Central memory CD4-positive, alpha-beta T cell (primary cell): ENCODE measurements at regions not wholly inside any gene's neighbourhood (a gene's known extent, or its start where the extent isn't known, plus 50 kb on each side); places are given as distances from the start of the nearest gene placed in this dataset.

ENCODE experiments used
- DNase-seq: peaks from one replicate; pipeline ENCODE4 v3.0.0; 2022

DNA sequence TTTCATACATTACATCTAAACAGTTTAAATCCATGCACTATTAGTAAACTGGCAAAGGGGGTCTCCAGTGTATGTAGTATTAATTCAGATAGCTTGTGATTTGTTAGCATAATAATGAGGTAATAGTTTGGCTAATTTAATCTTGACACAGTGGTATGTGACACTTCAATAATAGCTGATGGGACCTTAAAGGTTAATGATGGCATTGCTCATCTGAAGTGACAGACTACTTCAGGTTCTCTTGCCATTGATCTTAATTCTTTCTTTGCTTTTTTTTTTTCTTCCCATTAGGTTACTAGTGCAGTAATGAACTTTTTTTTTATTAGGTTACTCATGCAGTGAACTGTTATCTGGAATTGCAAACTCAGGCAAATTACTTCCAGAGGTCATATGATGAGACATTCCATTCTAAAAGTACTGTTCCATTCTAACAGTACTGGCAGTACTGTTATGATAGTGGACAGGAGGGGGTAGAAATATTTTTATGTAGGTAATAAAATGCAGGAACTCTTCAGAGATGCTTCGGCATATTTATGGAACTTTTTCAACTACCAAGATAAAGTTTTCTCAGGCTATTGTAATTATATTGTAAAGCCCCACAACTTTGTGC, 911.3 kb upstream of the LCORL start:
- DNase-seq: no peak

DNA sequence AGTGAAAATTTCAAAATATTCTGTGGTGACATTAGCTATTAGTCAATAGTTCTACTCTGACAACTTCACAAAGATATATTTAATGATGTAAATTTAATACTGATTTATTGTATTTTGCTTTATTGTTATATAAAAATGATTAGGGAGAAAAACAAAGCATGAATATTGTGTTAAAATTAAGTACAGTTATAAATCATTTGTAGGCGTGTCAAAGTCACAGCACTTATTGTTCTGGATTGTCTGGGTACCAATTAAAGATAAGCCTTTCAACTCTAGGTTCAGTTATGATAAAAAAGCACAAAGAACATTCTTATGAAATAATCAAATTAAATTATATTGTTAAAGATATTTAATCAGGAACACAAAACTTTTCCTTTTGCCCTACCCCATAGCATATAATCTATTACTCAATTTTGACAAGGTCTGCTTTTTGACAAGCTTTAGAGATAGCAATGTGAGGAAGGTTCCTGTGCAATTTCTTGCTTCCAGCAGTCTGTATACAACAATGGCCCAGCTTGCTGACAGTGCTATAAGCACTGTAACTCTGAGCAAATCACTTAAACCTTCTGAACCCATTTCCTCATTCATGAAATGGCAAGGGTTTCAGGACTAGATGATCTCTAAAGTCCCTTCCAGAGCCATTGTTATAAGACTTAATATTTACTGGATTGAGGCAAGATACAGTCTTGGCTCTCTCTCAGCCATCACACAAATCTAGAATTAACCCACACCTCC, 910.3 kb upstream of the LCORL start:
- no peak for DNase-seq

DNA sequence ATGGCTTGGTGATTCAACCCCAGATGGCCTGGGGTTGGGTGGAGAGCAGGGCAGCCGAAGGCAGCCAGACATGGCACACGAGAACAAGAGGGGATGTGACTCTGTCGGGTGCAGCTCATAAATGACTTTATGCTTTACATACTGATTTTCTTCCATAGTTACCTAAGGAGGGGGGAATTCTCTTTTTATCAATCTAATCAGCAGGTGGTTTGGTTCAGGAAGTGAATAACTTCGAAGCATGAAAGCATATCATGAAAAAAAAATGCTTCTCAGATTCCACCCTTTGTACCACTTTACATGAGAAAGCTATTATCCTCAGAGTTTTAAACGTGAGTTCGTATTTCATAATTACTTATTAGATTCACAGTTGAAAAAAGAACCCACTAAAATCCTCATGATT, 908.9 kb upstream of the LCORL start:
- DNase-seq: no peak

DNA sequence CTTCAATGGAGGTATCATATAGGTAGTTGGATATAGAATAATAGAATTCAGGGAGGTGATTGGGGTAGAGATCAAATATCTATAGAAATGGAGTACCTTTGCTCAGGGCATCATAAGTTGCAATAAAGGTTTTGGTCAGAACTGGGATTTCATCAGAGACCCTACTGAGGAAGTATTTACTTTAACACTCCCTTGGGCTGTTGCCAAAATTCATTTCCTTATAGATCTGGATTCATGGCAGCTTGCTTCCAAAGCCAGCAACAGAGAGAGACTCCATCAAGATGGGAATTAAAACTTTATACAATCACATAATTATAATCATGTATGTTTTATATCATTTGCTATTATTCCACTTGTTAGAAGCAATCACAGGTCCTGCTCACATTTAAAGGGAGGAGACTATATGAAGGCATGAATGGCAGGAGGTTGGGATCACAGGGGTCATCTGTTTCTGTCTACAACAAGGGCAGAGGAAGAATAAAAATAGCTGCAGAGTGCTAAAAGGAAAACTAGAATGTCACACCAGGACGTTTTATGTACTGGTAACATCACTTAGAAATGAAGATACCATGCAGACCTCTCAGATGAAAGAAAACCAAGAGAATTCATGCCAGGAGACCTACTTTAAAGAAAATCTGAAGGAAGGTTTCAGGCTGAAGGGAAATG, 902.1 kb upstream of the LCORL start:
- no peak for DNase-seq

DNA sequence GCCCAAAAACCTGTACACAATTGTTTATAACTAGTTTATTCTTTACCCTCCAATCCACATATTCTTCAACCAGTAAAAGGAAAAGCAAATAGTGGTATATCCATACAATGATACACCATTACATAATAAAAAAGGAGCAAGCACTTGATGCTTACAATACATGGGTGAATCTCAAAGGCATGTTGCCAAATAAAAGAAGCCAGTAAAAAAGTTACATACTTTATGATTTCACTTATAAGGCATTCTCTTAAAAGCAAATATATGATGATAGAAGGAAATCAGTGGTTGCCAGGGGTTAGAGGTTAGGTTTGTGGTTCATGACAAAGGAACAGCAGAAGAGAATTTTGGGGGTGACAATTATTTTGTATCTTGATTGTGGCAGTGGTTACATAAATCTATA, 896.1 kb upstream of the LCORL start:
- no peak for DNase-seq

DNA sequence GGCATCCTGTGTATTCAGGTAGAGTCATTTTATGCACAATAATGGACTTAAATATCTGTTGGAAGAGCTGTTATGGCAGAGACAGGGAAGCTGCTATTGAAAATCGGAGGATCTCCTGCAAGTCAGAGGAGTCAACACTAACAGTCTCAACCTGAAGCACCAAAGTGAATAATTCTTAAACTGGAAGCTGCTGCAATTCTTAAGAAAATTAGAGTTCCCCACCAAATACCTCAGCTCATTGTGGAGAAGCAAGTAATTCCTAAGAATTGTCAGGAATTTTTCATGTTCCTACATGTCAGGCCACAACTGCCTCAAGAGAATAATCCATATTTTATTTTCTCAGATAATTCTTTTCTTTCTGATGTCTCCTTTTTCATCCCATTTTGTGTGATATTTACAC, 892.6 kb upstream of the LCORL start:
- no peak for DNase-seq

DNA sequence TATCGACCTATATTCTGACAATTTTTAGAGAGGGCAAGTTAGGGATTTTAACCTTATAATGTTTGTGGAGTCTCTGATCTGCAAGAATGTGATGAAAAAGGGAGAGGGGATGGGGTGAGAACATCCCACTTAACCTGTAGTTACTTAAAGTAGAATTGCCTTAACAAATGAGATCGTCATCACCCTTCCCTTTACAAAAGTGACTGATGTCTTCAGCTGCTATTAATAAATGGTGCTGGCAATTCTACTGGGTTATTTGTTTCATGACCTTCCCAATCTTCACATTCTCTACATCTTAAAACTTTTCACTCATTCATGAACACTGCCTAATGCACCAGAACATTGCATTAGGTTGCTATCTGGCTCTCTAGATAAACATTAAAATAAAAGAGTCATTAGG, 873.4 kb upstream of the LCORL start:
- no peak for DNase-seq

DNA sequence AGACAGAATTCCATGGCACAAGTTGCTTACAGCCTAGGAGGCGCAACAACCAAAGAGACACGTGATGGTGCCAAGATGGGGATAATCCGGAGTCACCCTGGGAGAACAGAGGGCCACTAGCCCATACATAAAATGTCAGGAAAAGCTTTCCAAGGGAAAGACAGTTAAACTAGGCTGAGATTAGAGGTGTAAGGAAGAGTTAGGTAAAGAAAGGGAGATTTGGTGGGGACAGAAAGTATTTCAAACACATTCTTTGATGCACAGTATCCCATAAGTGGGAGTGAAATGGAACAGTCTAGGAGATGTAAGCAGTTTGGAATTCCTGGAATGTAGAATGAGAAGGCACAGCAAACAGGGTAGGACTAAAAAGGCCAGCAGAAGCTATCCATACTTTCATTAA, 860.9 kb upstream of the LCORL start:
- no peak for DNase-seq

DNA sequence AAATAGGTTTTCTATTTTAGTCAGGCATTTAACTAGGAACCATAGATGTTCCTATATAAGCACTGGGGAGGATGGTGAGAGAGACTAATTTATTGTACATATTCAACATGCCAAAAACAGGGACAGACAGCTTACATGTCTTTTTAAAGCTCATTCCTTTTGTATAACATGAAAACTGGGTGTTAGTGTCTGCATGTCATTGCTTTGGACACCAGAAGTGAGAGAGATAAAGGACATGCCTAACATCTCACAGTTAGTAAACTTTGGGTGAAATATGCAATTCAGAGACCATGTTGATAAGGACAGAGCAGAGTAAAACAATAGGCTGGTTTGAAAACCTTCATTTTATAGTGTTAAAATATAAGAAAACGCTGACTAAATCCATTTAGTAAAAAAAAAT, 860.0 kb upstream of the LCORL start:
- DNase-seq: no peak

DNA sequence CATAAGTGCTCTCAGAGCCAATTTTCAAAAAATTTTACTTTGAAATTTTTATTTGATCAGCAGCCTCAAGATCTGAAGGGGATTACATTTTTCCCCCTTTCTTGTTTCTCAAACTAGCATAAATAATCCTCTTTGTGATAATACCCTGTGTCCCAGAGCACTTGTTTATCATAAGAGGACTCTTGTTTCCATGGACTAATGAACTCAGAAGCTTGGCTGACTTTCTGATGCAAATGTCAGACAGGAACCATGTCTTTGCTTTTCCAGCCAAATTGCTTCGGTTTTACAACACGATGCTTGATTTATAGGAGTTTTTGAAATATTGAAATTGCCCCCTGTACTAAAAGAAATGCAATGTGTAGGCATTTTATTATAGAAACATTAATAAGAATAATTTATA, 859.3 kb upstream of the LCORL start:
- no peak for DNase-seq

DNA sequence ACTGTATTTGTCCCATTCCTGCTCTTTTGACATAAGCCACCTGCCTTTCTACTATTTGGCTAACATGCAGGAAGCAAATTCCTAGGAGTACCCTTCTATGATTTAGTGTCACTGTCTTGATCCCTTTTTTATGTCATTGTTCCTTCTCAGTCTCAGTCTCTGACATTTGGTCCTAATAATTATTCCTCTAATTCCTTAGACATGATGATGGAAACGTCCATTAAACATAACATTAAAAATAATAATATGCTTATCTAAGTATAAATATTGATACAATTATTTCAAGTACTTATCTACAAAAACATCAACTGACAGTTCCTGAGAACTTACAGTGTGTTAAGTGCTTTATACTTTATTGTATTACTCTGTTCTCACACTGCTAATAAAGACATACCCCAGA, 857.0 kb upstream of the LCORL start:
- no peak for DNase-seq

DNA sequence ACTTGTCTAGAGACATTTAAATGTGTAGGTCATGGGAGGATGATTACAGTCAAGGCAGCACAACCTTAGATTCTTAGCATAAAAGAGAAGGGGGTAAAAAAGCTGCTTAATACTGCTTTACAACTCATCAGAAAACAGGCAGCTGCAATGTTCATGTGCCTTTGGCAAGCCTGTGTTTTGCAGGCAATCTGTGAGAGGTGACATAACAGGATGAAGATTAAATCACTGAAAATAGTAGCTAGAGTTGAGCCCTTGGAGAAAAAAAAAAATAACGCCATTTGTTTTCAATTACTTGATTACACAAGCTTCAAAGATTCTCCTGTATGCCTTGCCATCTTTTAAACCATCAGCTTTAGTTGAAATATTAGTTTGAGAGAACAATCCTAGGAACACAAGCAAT, 847.6 kb upstream of the LCORL start:
- no peak for DNase-seq

DNA sequence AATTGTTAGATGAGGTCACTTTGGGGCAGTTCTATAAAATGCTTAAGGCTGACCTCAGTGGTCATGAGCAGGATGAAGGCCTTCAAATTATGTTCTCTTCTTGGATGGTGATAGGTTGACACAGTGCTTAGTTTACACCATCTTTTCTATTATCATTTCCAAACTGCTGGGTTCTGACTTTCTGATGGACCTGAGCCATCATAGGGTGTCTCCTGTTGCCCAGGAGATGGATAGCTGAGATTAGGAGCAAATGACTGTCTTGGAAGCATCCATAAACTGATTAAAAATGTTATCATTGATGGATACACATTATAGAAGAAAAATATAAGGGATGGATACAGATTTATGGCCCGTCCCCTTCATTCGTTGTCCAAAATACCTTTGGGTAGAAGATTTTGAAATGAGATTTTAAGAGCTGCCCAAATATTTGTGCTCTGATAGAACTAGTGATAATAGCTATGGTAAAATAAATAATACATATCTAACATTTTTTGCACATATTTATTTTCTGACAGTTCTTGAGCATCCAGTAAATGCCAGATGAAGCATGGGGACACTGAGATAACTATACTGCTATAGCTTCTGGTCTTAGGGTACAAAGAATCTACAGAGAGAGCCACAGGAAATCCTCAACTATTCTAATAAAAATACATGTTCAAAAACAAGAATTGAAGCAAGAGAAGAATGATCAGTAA, 839.4 kb upstream of the LCORL start:
- no peak for DNase-seq

DNA sequence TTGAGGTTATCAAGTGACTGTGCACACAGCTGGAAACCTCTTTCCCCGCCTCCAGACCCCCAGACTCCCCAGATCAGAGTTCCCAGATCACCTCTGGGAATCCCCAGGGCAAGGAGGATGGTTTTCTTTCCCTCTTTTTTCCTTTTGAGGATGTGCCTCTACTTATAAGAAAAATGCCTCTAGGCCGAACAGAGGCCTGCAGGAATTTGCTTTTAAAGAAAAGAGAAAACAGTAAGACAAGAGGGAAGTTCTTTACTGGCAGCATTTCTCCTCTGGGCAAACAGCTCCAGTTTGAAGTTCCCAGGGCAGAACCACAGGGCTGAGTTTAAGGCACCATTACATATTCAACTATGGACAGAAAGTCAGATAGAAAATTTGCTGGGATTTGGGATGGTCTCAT, 837.9 kb upstream of the LCORL start:
- no peak for DNase-seq

DNA sequence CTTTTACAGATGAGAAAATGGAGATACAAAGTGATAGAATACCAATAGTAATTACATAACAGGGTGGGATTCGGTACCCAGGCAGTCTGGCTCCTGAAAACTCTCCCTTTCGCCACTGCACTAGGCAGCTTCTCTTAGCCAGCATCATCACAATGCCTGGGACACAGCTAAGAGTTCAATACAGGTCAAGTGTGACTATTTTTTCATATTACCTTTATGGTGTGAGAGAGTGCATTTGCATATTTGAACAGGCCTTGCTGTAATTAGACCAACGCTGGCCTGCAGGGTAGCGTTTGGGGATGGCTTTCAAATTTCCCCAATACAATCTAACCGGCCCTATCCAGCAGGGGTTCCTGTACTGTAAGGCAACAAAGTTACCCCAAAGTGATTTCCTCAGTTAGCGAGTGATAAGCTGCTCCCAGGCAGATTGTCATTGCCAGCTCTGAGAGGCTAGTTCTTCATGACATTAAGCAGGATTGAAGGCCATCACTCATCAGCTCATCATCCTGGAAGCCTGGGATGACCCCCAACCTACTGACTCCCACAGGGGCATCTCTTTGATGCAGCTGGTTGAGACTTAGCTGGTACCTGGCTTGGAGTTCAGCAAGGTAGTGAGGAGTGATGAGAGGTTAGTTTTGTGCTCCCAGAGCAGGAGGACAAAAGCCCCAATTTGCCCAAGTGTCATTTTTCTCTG, 836.8 kb upstream of the LCORL start:
- no peak for DNase-seq

DNA sequence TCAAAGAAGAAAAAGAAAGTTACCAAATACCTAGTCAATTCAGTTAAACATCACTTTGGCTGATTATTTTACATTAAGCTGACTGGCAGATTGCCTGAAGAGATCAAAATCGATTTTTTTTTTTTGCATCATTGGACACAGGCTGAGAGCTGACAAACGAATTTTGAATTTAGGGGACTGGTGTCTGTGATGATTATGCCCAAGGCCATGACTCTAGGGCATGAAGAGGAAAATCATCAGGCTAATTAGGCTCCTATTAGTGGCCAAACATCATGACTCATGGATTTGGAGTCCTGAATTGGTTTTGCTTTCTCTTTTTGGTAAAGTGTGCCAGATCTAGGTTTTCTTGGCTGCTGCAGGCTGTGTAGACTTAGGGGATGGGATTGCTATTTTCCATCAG, 829.3 kb upstream of the LCORL start:
- DNase-seq: no peak

DNA sequence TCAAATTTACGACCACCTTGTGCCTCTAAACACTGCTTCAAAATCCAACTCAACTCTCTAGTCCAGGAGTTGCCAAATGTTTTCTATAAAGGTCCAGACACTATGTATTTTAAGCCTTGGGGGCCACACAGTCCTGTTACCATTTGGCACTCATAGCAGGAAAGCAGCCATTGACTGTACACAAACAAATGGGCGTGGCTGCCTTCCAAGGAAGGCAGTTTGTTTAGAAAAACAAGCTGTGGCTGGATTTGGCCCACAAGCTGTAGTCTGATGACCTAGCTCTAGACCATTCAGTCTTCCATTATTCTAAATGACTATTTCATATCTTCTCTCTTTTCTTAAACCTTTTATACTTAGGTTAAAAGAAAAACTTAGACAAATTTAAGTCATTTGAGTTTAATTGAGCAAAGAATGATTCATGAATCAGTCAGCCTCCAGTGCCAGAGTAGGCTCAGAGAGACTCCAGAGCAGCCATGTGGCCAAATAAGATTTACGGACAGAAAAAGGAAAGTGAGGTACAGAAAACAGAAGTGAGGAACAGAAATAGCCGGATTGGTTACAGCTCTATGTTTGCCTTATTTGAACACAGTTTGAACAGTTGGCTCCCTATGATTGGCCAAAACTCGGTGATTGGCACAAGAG, 825.8 kb upstream of the LCORL start:
- DNase-seq: no peak

DNA sequence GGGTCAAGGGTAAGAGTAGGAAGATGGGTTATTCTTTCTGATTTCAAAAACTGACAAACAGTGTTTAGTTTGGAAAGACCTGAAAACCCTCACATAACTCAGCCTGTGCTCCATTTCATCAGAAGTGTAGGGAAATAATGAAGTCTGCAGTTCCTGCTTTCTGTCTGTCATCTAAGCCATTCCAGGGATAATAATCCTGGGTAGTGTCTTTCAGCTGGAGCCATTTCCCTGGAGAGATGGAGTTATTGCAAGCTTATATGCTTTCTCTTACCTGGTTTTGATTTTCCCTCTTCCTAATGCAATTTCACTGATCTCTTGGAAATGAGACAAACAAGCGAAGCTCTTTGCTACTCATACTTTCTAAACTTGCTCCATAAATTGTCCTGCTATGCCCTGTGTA, 824.8 kb upstream of the LCORL start:
- no peak for DNase-seq

DNA sequence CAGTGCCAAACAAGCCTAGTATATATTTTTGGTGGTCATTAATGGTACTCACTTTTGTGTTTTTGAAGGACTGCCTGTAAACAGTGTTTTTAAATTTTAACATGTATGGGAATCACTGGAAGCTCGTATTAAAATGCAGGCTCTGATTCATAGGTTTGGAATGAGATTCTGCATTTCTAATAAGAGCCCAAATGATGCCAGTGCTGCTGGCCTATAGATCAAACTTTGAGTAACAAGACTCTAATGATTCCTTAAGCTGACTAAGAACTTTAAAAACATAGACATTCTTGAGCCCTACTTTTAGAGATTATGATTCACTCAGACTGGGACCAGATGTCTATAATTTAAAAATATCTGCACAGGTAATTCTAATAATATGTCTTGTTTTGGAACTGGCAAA, 823.2 kb upstream of the LCORL start:
- DNase-seq: no peak

DNA sequence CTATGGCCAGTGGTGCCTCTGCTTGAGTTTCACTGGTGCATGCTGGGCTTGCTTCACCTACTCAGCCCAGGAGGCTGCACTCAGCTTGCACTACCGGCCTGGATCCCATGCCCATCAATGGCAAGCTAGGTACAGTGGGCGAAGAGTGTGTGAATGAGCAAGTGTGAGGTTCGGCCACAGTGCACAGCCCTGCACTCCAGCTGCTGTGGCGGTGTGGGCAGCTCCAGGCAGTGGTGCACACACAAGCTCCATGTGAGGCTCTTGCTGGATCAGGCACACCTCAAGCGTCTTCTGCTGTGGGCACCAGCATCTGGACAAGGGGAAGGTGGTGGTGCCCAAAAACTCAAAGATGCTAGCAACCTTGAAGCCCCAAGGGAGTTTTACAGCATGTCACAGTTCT, 820.9 kb upstream of the LCORL start:
- no peak for DNase-seq

DNA sequence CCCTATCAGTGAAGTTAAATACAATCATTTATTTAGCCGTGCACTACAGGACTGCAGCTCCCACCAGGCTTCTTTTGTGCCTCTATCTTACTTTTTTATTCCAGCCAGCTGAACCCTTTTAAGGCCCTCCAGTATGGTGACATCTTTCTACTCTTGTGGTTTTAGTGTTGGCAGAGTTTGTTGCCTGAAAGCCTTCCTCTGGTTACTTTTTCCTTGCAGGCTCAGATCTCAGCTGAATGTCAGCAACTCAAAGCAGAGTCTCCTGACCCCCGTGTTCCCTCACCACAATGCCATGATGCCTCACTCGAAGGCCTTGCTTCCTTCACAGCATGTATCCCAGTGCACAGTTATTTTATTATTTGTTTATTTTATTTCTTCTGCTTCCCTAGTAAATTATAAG, 818.9 kb upstream of the LCORL start:
- no peak for DNase-seq

DNA sequence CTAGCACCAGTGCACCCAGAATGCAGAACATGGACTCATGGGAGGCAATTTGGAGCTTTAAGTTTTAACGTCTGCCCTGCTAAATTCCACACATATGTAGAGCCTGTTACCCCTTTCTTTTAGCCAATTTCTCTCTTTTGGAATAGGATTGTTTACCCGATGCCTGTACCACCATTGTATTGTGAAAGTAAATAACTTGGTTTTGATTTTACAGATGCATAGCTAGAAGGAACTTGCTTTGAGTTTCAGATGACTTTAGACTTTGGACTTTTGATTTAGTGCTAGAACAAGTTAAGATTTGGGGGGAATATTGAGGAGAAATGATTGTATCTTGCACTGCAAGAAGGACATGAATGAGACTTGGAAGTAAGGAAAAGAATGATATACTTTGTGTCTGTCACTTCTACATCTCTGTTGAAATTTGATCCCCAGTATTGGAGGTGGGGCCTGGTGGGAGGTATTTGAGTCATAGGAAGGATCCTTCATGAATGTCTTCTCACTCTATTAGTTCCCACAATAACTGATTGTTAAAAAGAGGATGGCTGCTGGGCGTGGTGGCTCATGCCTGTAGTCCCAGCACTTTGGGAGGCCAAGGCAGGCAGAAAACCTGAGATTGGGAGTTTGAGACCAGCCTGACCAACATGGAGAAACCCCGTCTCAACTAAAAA, 794.8 kb upstream of the LCORL start:
- DNase-seq: no peak
